ENCODE measurements at regions not wholly inside any gene's neighbourhood (a gene's known extent, or its start where the extent isn't known, plus 50 kb on each side); places are given as distances from the start of the nearest gene placed in this dataset.

GRCh38 chr17:69773081-69773480 lies 301.9 kb upstream of the KCNJ16 start:
- CTCF ChIA-PET: interaction anchor here (0.7 kb wide), 1 partner anchor 247 kb away, joined by 5 read pairs; no protein-coding TSS in a partner anchor
- no peak for DNase-seq (ENCODE audit: low spot score)
- TF ChIP-seq, protein P1, sequence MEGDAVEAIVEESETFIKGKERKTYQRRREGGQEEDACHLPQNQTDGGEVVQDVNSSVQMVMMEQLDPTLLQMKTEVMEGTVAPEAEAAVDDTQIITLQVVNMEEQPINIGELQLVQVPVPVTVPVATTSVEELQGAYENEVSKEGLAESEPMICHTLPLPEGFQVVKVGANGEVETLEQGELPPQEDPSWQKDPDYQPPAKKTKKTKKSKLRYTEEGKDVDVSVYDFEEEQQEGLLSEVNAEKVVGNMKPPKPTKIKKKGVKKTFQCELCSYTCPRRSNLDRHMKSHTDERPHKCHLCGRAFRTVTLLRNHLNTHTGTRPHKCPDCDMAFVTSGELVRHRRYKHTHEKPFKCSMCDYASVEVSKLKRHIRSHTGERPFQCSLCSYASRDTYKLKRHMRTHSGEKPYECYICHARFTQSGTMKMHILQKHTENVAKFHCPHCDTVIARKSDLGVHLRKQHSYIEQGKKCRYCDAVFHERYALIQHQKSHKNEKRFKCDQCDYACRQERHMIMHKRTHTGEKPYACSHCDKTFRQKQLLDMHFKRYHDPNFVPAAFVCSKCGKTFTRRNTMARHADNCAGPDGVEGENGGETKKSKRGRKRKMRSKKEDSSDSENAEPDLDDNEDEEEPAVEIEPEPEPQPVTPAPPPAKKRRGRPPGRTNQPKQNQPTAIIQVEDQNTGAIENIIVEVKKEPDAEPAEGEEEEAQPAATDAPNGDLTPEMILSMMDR (conservative IDR thresholded peaks at IDR 0.05; ENCODE audit: low read depth): no peak

GRCh38 chr17:69779378-69780214 lies 295.4 kb upstream of the KCNJ16 start:
- CTCF ChIA-PET: no interaction called here
- no peak overlapping the region for H3K27ac ChIP-seq
- DNase-seq (ENCODE audit: low spot score): no peak
- TF ChIP-seq, protein P1 (conservative IDR thresholded peaks at IDR 0.05; ENCODE audit: low read depth): no peak
- POLR2A ChIA-PET (ENCODE audit: low non-redundant PET): no interaction called here

More at GRCh38 chr17:69773081-69773480, 301.9 kb upstream of the KCNJ16 start:
- H3K27ac ChIP-seq: no peak overlapping the region
- POLR2A ChIA-PET (ENCODE audit: low non-redundant PET): no interaction called here

DNA sequence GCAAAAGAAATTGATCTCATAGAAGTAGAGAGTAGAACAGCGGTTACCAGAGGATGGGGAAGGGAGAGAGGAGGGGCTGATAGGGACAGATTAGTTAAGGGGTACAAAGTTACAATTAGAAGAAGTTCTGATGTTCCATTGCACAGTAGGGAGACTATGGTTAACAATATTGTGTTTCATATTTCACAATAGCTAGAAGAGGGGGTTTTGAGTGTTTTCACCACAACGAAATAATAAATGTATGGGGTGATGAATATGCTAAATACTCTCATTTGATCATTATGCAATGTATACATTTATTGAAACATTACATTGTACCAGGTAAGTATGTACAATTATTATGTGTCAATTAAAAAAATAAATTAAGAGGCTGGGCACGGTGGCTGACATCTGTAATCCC lies 291.2 kb upstream of the KCNJ16 start:
- TF ChIP-seq, protein P1 (conservative IDR thresholded peaks at IDR 0.05; ENCODE audit: low read depth): no peak
- ChIA-PET POLR2A (ENCODE audit: low non-redundant PET) (no interaction called here), CTCF (no interaction called here)
- H3K27ac ChIP-seq: no peak overlapping the region
- no peak for DNase-seq (ENCODE audit: low spot score)

- TF ChIP-seq, protein P1 (conservative IDR thresholded peaks at IDR 0.05; ENCODE audit: low read depth): no peak
- no peak overlapping the region for H3K27ac ChIP-seq
- DNase-seq (ENCODE audit: low spot score): no peak
- CTCF ChIA-PET: no interaction called here
- POLR2A ChIA-PET (ENCODE audit: low non-redundant PET): no interaction called here
These were observed 286.1 kb upstream of the KCNJ16 start for GRCh38 chr17:69788957-69789356.

DNA sequence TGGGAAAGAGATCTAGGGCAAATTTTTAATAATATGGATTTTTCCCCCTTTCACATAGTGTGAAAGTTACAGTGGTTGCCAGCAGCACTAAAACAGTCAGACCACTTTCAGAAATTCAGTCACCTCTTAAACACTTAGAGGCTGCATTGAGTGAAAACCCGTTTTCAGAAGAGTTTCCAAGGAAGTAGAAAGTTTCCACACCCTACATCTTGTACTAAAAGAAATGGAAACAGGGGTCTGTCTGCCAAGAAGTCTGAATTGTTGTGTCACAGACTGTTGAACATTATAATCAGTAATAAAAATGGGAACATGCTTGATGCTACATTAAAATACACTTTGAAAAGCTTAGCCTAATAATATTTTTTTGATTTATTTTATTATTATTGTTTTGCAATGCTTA lies 278.9 kb upstream of the KCNJ16 start:
- no peak overlapping the region for H3K27ac ChIP-seq
- ChIA-PET POLR2A (ENCODE audit: low non-redundant PET) (no interaction called here), CTCF (no interaction called here)
- no peak for DNase-seq (ENCODE audit: low spot score)
- TF ChIP-seq, protein P1 (conservative IDR thresholded peaks at IDR 0.05; ENCODE audit: low read depth): no peak

- no peak overlapping the region for H3K27ac ChIP-seq
- DNase-seq (ENCODE audit: low spot score): no peak
- TF ChIP-seq, protein P1 (conservative IDR thresholded peaks at IDR 0.05; ENCODE audit: low read depth): no peak
- POLR2A ChIA-PET (ENCODE audit: low non-redundant PET): no interaction called here
- CTCF ChIA-PET: no interaction called here
These were observed 274.2 kb upstream of the KCNJ16 start for GRCh38 chr17:69800870-69801269.

All from RWPE1 (cell line).